SK-N-MC (cell line): ENCODE measurements at regions not wholly inside any gene's neighbourhood (a gene's known extent, or its start where the extent isn't known, plus 50 kb on each side); places are given as distances from the start of the nearest gene placed in this dataset.

Experiments used
- EZH2 ChIP-seq: fragments of 200-600 bp; sonication (generic); IDR thresholded peaks from one replicate; pipeline ENCODE4 v1.6.1; 2017; ENCODE audit warnings: antibody characterized with exemption
- FOXP2 ChIP-seq: optimal IDR thresholded peaks from 2 replicates; pipeline ENCODE3; 2011; ENCODE audit warnings: mild to moderate bottlenecking, moderate library complexity; ENCODE audit not compliant: insufficient read depth; ENCODE audit errors: extremely low read length, control extremely low read depth
- POLR2AphosphoS5 ChIP-seq: IDR thresholded peaks from 2 replicates; pipeline ENCODE4 v1.6.1; 2012; ENCODE audit warnings: mild to moderate bottlenecking, low read depth, low read length, borderline replicate concordance

GRCh38 chr21:41672543-41672915 is 94.3 kb downstream of the RIPK4 start:
- TF ChIP-seq POLR2AphosphoS5 (no peak), FOXP2 (no peak), EZH2 (no peak)
